AG09319 (cell line): ENCODE measurements at regions not wholly inside any gene's neighbourhood (a gene's known extent, or its start where the extent isn't known, plus 50 kb on each side); places are given as distances from the start of the nearest gene placed in this dataset.

Experiments
- DNase-seq: peaks from one replicate; pipeline ENCODE4 v3.0.0-alpha.2; 2010; ENCODE audit warnings: low read depth; ENCODE audit errors: extremely low read depth
- CTCF ChIP-seq: IDR thresholded peaks from 2 replicates; pipeline ENCODE4 v1.5.1; 2011; ENCODE audit warnings: low read depth, mild to moderate bottlenecking, inconsistent platforms, low read length, moderate library complexity

- TF ChIP-seq CTCF, result no peak
- no peak for DNase-seq
These were observed 87.5 kb upstream of the DAZL start for GRCh38 chr3:16692486-16693344.

- TF ChIP-seq CTCF, result no peak
- no peak for DNase-seq
These were observed 88.6 kb upstream of the DAZL start for GRCh38 chr3:16693820-16694219.

GRCh38 chr3:16695710-16696109, 90.5 kb upstream of the DAZL start:
- TF ChIP-seq CTCF, result no peak
- DNase-seq, result no peak

GRCh38 chr3:16697443-16698147, 92.4 kb upstream of the DAZL start:
- no peak for DNase-seq
- no peak for TF ChIP-seq CTCF

GRCh38 chr3:16700651-16701050, 95.4 kb upstream of the DAZL start:
- no peak for TF ChIP-seq CTCF
- DNase-seq, result no peak

- no peak for TF ChIP-seq CTCF
These were observed 99.7 kb upstream of the DAZL start for GRCh38 chr3:16704941-16705340.

GRCh38 chr3:16707260-16707659, 102.0 kb upstream of the DAZL start:
- no peak for TF ChIP-seq CTCF
- no peak for DNase-seq

More at GRCh38 chr3:16704941-16705340, 99.7 kb upstream of the DAZL start:
- DNase-seq, result no peak
